ENCODE measurements at regions not wholly inside any gene's neighbourhood (a gene's known extent, or its start where the extent isn't known, plus 50 kb on each side); places are given as distances from the start of the nearest gene placed in this dataset.

DNA sequence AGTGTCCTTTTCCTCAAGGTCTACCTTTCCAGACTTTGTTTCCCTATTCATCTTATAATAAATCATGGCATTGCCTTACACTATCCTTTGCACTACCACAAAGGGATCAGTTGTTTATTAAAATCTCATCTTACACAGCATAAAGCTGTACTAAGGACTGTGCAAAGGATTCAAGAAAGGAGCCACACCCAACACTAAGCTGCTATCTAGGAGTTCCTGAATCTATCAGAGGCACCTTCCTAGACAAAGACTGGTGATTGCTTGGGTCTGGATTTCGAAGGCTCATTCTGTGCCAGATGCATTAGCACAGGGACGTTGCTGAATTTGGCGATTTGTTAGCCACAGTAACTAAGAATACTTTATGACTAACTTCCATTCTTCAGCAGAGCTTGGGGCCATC, 412.0 kb downstream of the NUP35 start:
- no peaks in the 10 kb centered on the region for H3K9me3 ChIP-seq
- WGBS = 79% methylated on average over 3 of the region's 3 CpGs
- no peaks in the 10 kb centered on the region for H3K36me3 ChIP-seq
- TF ChIP-seq POLR2AphosphoS5 (IDR thresholded peaks at IDR 0.05) (no peak), POLR2A (IDR thresholded peaks at IDR 0.05; ENCODE audit: low read depth) (no peak), EP300 (IDR thresholded peaks at IDR 0.05) (no peak)
- TF ChIP-seq, protein P1, sequence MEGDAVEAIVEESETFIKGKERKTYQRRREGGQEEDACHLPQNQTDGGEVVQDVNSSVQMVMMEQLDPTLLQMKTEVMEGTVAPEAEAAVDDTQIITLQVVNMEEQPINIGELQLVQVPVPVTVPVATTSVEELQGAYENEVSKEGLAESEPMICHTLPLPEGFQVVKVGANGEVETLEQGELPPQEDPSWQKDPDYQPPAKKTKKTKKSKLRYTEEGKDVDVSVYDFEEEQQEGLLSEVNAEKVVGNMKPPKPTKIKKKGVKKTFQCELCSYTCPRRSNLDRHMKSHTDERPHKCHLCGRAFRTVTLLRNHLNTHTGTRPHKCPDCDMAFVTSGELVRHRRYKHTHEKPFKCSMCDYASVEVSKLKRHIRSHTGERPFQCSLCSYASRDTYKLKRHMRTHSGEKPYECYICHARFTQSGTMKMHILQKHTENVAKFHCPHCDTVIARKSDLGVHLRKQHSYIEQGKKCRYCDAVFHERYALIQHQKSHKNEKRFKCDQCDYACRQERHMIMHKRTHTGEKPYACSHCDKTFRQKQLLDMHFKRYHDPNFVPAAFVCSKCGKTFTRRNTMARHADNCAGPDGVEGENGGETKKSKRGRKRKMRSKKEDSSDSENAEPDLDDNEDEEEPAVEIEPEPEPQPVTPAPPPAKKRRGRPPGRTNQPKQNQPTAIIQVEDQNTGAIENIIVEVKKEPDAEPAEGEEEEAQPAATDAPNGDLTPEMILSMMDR (IDR thresholded peaks at IDR 0.05) = no peak
- intact Hi-C loops (cut with DNase I) = no loop called here
- DNase-seq (ENCODE audit: extremely low spot score) = no peak
- H3K27me3 ChIP-seq = no peaks in the 10 kb centered on the region
- peaks cover 0 to 9% (median 4%) of the 10 kb centered on the region in 4 donors for H3K4me1 ChIP-seq
- H3K4me3 ChIP-seq = no peak overlapping the region
- no peak overlapping the region for H3K27ac ChIP-seq (replicated peaks in 1 of 4)

GRCh38 chr2:183536714-183537113, 412.5 kb downstream of the NUP35 start:
- Histone ChIP-seq H3K4me1 (peaks cover 0 to 9% (median 4%) of the 10 kb centered on the region in 4 donors), H3K4me3 (no peak overlapping the region), H3K36me3 (no peaks in the 10 kb centered on the region), H3K27me3 (no peaks in the 10 kb centered on the region), H3K27ac (replicated peaks in 1 of 4) (no peak overlapping the region), H3K9me3 (no peaks in the 10 kb centered on the region)
- intact Hi-C loops (cut with DNase I) = no loop called here
- no peak for DNase-seq (ENCODE audit: extremely low spot score)
- WGBS = 95% methylated on average over 3 of the region's 3 CpGs
- no peak for TF ChIP-seq POLR2A (IDR thresholded peaks at IDR 0.05; ENCODE audit: low read depth)
- TF ChIP-seq, protein P1 (IDR thresholded peaks at IDR 0.05) = no peak
- no peak for TF ChIP-seq POLR2AphosphoS5 (IDR thresholded peaks at IDR 0.05)
- TF ChIP-seq EP300 (IDR thresholded peaks at IDR 0.05) = no peak

DNA sequence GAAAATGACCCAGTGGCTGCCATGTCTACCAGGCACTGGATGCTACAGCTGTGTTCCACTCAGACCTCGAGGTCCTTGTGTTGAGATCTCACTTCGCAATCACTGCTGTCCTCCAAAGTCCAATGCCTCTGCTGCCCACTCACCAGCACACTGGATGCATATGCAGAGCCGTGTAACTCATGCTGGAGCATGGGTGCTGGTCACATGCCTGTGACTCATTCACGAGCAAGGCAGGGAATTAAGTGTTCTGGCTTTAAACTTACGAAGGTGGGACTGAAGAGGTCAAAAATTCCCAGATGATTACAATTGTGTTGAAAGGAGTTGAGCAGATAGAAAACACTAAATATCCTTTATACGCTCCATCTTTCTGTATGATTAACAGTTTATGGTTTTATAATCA, 417.5 kb downstream of the NUP35 start:
- no peak for TF ChIP-seq EP300 (IDR thresholded peaks at IDR 0.05)
- no peak for TF ChIP-seq POLR2A (IDR thresholded peaks at IDR 0.05; ENCODE audit: low read depth)
- TF ChIP-seq POLR2AphosphoS5 (IDR thresholded peaks at IDR 0.05) = no peak
- TF ChIP-seq, protein P1 (IDR thresholded peaks at IDR 0.05) = no peak
- intact Hi-C loops (cut with DNase I) = no loop called here
- Histone ChIP-seq H3K4me1 (peaks cover 0 to 9% (median 4%) of the 10 kb centered on the region in 4 donors), H3K4me3 (no peak overlapping the region), H3K27me3 (no peaks in the 10 kb centered on the region), H3K27ac (replicated peaks in 1 of 4) (no peak overlapping the region), H3K9me3 (no peaks in the 10 kb centered on the region), H3K36me3 (no peaks in the 10 kb centered on the region)
- DNase-seq (ENCODE audit: extremely low spot score) = no peak
- WGBS = 69% methylated on average over 6 of the region's 6 CpGs

DNA sequence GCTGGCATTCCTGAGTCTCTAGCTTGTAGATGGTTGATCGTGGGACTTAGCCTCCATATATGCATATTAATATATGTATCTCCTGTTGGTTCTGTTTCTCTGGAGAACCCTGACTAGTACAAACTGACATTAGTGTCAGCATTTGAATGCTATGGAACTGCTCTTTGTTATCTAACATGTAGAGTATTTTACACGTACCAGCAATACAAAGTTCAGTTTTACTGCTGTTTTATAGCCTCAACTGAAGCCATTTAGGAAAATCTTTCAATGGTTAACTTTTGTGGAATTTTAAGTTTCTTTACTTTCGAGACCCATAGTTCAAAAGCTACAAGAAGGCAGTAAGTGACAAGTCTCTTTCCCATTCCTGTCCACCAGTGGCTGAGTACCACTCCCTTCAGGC, 418.4 kb downstream of the NUP35 start:
- intact Hi-C loops (cut with DNase I) = no loop called here
- TF ChIP-seq EP300 (IDR thresholded peaks at IDR 0.05) (no peak), POLR2A (IDR thresholded peaks at IDR 0.05; ENCODE audit: low read depth) (no peak), POLR2AphosphoS5 (IDR thresholded peaks at IDR 0.05) (no peak)
- TF ChIP-seq, protein P1 (IDR thresholded peaks at IDR 0.05) = no peak
- DNase-seq (ENCODE audit: extremely low spot score) = no peak
- H3K27ac ChIP-seq (replicated peaks in 1 of 4) = no peak overlapping the region
- WGBS = 97% methylated on average over 3 of the region's 3 CpGs
- H3K36me3 ChIP-seq = no peaks in the 10 kb centered on the region
- peaks cover 0 to 9% (median 4%) of the 10 kb centered on the region in 4 donors for H3K4me1 ChIP-seq
- no peaks in the 10 kb centered on the region for H3K9me3 ChIP-seq
- H3K27me3 ChIP-seq = no peaks in the 10 kb centered on the region
- no peak overlapping the region for H3K4me3 ChIP-seq

- Histone ChIP-seq H3K4me1 (peaks cover 0 to 6% (median 2%) of the 10 kb centered on the region in 4 donors), H3K27me3 (no peaks in the 10 kb centered on the region), H3K4me3 (no peak overlapping the region), H3K36me3 (no peaks in the 10 kb centered on the region), H3K9me3 (no peaks in the 10 kb centered on the region), H3K27ac (replicated peaks in 1 of 4) (no peak overlapping the region)
- no peak for DNase-seq (ENCODE audit: extremely low spot score)
- TF ChIP-seq EP300 (IDR thresholded peaks at IDR 0.05) (no peak), POLR2AphosphoS5 (IDR thresholded peaks at IDR 0.05) (no peak), POLR2A (IDR thresholded peaks at IDR 0.05; ENCODE audit: low read depth) (no peak)
- TF ChIP-seq, protein P1 (IDR thresholded peaks at IDR 0.05) = no peak
- 87% methylated on average over 5 of the region's 5 CpGs for WGBS
- intact Hi-C loops (cut with DNase I) = no loop called here
Observed at GRCh38 chr2:183543222-183543621, 419.0 kb downstream of the NUP35 start.

Measured in esophagus muscularis mucosa (tissue), 4 donors.